ENCODE measurements at regions not wholly inside any gene's neighbourhood (a gene's known extent, or its start where the extent isn't known, plus 50 kb on each side); places are given as distances from the start of the nearest gene placed in this dataset.
"Not testable (repeated sequence)": the region's sequence is repeated elsewhere in the genome, so short reads cannot be mapped to it uniquely, and the experiment has no call there.

DNA sequence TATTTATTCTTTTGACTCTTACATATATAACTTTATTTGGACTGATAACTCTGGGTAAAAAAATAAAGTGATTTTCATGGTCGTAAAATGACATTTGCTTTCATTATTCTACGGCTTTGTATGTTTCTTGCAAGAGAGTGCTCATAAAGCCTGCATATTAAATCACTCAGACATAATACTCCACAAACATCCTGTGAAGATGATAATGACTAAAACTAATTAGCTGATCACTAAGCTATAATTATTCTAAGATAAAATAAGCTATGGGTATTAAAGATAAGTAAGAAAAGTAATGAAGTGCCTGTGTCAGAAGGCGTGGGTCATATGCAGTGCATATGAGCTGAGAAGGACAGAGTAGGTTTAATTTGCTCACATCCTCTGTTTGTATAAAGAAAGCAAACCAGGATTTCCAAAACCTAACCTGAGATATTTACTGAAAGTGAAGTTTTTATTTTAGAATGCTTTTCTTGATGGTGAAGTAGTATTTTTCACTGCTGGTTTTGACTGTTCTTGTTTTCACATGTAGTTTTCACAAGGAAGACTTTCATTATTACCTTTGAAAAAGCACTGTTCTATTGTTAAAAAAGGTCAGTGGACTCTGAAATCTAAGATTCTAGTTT is 278.8 kb downstream of the AMY1C start:
- no peak for DNase-seq

DNA sequence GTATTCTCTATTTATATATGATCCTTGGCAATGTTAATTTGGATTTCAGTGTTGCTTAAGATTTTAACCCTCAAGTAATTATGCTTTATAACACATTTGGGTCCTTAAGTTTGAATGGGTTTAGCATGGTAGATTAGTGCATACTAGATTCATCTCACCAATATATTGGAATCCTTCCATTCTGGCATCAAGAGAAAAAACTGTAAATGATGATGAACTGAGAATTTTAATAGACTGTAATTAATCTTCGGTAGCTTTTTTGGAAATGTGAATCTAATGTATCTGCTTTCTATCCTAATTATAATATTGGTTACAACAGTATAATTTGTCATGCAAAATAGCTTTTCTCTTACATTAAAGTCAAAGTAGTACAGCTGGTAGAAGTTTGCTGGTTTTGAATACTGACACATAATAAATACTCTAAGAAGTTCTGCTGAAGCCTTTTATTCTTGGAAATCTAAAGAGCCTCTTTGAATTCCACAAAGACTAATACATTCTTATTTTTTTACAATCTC is 279.8 kb downstream of the AMY1C start:
- no peak for DNase-seq

DNA sequence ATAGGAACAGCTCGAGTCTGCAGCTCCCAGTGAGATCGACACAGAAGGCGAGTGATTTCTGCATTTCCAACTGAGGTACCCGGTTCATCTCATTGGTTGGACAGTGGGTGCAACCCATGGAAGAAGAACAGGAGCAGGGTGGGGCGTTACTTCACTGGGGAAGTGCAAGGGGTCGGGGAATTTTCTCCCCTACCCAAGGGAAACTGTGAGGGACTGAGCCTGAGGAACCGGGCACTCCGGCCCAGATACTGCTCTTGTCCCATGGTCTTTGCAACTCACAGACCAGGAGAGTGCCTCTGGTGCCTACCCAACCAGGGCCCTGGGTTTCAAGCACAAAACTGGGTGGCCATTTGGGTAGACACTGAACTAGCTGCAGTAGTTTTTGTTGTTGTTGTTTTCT is 307.1 kb downstream of the AMY1C start:
- DNase-seq, result no peak

DNA sequence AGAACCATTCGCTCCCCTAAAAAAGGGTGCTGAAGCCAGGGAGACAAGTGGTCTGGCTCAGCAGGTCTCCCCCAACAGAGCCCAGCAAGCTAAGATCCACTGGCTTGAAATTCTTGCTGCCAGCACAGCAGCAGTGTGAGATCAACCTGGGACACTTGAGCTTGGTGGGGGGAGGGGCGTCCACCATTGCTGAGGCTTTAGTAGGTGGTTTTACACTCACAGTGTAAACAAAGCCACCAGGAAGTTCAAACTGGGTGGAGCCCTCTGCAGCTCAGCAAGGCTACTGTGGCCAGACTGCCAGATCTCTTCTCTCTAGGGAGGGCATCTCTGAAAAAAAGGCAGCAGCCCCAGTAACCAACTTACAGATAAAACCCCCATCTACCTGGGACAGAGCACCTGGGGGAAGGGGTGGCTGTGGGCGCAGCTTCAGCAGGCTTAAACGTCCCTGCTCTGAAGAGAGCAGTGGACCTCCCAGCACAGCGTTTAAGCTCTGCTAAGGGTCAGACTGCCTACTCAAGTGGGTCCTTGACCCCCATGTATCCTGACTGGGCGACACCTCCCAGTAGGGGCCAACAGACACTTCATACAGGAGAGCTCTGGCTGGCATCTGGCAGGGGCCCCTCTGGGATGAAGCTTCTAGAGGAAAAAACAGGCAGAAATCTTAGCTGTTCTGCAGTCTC is 307.7 kb downstream of the AMY1C start:
- not testable (repeated sequence) for DNase-seq

DNA sequence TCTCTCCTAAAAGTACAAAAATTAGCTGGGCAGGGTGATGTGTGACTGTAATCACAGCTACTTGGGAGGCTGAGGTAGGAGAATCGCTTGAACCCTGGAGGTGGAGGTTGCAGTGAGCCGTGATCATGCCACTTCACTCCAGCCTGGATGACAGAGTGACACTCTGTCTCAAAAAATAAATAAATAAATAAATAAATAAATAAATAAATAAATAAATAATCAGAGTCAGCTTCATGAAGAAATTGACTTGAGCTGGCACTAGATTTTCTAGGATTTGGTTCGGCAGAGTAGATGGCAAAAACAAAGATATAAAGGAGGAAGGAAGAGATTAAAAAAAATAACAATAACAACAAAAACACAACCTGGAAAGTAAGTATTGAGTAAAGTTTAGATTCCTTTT is 311.9 kb downstream of the AMY1C start:
- DNase-seq, result not testable (repeated sequence)

DNA sequence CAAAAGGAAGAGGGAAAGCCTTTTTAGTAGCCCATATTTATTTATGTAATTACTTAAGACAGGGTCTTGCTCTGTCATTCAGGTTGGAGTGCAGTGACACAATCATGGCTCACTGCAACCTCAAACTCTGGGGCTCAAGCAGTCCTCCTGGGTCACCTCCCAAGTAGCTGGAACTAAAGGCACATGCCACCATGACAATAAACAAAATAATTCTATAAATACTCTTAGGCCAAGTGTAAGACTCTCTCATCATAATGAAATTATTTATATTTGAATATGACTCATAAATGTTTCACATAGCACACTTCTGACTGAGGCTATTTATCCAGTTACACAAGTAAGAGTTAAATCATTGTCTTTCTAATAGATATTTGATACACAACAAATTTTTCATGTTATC is 314.7 kb downstream of the AMY1C start:
- DNase-seq, result no peak

DNA sequence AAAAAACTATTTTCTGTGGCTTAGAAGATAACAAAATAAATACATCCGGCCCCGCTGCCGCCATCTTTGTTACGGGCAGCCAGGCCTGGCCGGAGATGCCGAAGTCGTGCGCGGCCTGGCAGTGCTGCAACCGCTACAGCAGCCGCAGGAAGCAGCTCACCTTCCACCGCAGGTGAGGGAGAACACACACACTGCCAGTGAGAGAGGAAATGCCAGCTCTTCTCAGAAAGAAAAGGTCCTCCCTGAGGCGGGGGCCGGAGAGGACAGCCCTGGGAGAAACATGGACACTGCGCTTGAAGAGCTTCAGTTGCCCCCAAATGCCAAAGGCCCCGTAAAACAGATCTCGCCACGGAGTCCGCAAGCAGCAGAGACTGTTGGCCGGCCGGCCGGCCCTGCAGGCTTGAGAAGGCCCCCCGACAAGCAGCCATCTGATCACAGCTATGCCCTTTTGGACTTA is 323.2 kb downstream of the AMY1C start:
- DNase-seq, result no peak

DNA sequence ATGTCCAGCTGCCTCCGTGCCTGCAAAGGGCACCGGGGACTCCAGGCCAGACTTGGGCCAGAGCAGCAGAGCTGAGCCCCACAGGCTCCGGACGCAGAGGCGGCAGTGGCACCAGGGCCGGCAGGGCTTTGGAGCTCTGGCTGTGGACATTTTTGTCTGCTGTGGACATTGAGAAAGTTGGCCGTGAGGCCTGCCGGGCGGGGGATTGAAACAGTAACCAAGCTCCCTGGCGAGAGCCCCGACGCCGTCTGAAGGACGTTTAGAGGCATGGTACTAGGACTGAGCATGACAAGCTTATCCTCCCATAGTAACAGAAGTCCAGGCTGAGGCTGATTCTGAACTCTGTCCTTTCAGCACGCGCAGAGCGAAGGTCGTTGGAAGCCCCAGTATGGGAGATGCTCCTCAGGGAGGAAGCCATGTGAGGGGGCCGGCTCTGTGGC is 323.8 kb downstream of the AMY1C start:
- DNase-seq, result no peak

DNA sequence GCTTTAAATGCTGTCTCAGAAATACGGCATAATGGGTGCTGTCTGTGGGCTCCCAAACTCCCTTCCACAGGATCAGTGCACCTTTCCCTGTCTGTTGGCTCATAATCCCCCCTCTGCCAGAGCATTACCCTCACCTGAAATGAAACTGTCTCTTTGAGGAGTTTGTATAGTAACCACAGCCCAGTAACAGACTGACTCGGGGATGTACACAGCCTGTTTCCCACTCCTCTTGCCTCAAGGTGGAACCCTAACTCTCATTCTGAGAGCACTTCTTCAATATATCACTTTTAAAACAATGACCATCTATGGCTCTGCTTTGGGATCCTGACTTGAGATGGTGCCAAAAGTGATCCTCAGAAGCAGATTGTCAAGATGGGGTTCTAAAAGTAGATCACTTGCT is 332.5 kb downstream of the AMY1C start:
- no peak for DNase-seq

DNA sequence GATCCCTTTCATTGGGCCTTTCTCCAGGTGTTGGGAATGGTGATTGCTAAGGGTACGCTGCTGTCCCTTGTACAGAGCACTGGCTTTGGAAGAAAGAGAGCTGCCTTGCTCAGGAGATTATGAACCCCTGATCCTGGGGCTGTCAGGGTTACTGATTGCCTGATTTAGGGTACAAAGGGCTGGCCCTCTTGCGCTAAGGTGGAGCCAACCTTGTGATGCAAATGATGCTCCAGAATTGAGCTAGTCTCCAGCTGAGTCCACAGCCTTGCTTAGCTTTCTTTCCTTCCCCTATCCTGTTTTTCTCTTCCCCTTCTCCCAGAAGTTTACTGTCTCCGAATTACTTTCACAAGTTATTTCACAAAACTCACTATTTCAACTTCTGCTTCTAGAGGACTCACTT is 334.7 kb downstream of the AMY1C start:
- DNase-seq, result no peak

DNA sequence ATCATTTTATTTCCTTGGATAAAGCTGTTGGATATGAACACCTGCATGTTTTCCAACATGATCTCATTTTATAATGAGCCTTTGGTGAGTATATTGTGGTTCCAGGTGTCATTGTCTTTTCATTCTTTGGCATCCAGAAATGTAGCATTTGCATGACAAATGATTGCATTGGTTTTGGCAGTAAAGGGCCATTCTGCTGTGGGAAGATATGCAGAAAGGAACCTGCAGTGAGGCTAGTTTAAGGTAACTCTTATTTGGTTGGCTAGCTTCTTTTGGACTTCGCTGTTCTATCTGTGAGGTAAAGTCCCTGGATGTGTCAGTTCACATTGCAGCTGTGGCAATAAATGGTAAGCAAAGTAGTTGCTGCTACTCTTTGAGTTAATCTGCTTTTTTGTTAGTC is 343.0 kb downstream of the AMY1C start:
- DNase-seq, result no peak

DNA sequence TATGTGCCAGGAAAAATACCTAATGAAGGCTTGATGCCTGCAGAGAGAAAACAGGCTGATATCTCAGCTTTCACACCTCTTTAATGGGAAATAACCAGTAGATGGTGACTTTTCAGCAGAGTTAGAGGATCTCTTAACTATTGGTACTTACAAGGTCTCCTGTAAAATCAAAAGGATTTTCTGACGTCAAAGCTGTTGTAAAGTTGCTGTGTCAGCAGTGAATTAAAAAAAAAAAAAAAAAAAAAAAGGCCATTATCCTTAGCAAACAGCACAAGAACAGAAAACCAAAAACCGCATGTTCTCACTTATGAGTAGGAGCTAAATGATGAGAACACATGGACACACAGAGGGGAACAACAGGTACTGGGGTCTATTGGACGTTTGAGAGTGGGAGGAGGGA is 349.1 kb downstream of the AMY1C start:
- DNase-seq, result no peak

DNA sequence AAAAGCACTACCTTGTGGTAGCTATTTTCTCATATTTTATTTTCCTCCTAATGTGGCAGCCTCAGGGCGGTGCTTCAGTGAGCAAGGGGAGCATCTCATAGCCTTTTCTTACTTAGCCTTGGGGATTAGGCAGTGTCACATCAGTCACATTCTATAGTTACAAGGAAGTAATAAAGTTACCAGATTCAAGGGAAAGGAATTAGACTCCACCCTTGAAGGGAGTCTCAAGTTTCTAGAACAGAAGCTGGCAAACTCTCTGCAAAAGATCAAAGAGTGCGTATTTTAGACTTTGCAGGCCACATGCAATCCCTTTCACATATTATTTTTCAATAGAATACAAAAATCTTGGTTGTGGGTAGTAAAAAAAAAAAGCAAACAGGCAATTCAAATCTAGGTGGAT is 350.4 kb downstream of the AMY1C start:
- DNase-seq, result no peak

DNA sequence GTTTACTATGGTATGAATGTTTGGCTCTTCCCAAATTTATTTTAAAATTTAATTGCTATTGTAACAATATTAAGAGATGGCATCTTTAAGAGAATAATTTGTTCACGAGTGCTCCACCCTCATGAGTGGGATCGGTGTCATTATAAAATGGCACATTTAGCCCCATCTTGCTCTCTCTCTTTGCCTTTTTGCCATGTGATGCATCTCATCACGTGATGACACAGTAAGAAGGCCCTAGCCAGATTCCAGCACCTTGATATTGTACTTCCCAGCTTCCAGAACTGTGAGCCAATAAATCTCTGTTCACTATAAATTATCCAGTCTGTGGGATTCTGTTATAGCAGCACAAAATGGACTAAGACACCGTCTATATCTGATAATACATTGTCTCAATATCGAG is 355.8 kb downstream of the AMY1C start:
- DNase-seq, result no peak

DNA sequence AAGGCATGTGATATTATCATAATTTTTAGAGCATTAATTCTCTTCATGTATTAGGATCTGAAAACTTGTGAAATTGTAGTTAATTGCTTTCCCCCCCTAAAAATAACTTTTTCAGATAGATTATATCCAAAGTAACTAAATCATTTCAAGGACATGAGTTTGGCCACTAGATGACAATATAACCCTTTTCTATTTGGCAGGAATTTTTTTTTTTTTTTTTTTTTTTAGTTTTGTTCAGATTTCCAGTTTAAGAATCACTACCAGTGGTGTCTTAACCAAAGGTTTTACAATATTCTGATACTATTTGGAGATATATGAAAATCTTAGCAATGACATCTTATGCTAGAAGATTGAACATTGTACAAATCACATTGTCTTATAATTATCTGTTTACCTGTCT is 370.8 kb downstream of the AMY1C start:
- DNase-seq, result no peak

DNA sequence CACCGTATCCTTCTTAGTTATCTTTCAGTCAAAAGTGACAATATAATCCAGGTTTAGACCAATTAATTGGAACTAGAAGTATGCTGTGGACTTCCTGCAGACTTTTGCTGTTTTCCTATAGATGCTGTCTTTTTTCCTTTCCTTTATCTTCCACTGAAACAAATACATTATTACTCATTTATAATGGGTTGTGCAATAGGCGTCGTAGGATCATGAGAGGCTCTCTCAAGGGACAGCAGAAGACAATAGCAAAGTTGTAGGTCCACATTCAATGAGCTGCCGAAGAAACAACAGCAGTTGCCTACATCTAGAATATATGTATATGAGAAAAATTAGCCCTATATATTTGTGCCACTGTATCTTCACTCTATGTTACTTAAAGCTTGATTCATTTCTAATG is 371.6 kb downstream of the AMY1C start:
- DNase-seq, result no peak

DNA sequence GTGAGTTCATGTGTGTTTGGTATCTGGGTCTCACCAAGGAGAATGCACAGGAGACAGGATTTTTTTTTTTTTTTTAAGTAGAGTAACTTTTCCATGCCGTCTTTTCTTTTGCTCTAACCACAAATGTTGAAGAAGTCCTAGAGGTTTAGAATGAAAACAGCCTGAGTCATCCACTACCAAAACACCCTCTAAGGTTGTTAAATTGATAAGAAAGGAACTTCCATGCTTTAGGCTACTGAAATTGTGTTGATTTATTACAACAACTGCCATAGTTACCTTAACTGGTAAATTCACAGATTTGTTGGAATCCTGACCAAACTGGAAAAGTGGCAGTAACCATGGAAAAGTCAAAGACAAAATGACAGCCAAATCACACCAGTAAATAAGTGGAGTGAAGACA is 375.6 kb downstream of the AMY1C start:
- no peak for DNase-seq

DNA sequence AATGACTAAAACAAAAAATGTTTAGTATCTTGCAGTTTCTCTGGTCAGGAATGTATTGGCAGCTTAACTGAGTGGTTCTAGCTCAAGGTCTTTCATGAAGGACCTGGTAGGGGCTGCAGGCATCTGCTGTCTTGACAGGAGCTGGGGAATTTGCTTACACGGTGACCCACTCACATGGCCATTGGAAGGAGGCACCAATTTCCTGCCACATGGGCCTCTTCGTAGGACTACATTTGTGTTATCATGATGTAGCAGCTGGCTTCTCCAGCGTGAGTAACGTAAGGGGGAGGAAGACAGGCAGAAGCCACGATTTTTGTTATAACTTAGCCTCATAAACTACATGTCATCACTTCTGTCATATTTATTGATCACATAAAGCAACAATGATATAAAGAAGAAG is 376.3 kb downstream of the AMY1C start:
- DNase-seq, result no peak

DNA sequence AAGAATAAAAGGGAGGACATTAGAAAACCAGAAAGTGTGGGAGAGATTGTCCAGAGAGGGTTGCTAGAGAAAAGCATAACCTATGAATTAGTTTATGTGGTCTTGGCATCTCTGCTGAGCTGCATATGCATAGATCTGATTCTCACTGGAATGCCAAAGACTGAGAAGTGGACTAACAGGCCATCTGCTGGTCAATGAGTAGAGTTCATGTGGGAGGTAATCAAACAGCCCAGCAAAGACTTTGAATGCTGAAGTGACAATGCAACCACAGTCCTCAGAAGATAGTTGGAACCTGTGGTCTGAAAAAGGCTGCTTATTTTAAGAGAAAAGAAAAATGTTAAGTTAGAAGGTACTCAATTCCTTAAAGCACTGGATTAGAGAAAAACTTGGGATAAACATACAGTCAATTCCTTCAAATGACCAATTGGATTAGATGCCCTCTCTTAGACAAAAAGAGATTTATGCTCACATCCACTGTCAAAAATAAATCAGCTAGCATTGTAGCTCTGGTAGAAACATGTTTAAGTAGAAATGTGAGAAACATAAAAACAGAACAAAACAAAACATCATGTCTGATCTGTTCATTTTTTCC is 382.8 kb downstream of the AMY1C start:
- no peak for DNase-seq

DNA sequence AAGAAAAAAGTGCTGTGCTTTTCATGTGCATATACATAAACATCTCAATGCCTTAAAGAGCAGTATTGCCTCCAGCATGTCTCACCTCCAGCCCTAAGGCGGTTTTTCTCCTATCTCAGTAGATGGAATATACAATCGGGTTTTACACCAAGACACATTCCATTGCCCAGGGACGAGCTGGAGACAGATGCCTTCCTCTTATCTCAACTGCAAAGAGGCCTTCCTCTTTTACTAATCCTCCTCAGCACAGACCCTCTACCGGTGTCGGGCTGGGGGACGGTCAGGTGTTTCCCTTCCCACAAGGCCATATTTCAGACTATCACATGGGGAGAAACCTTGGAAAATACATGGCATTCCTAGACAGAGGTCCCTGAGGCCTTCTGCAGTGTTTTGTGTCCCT is 385.3 kb downstream of the AMY1C start:
- DNase-seq, result not testable (repeated sequence)

DNA sequence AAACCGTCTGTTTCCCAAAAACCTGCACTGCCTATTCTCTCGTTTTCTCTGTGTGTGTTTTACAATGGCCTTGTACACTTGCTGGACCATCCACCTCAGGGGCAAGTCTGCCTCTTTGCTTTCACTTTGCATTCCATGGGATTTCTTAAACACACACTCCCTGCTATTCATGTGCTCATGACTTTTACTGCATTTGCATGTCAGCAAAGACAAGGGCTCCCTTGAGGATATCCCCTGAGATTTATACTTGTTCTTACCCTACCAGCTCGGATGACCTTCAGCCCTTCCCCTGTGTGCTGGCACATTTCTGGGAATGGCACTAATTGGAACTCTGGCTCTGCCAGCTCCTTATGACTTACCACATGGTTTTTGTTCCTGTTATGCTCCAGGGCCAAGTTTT is 386.9 kb downstream of the AMY1C start:
- no peak for DNase-seq

DNA sequence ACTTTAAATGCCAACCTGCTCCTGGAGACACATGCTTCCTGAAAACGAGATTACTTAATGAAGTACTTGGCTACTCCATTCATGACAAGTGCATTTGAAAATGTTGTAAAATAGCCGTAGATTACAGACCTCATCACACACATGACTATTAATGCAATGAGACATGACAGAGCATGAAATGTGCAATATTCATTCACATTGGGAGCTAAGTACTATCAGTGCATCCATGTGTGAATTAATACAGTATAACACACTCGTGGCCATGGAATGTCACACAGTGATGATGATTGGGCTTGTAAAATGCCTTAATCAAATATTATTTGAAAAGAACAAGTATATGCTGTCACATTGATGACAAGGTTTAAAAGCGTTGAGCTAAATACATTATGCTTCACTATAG is 407.0 kb downstream of the AMY1C start:
- DNase-seq, result no peak

DNA sequence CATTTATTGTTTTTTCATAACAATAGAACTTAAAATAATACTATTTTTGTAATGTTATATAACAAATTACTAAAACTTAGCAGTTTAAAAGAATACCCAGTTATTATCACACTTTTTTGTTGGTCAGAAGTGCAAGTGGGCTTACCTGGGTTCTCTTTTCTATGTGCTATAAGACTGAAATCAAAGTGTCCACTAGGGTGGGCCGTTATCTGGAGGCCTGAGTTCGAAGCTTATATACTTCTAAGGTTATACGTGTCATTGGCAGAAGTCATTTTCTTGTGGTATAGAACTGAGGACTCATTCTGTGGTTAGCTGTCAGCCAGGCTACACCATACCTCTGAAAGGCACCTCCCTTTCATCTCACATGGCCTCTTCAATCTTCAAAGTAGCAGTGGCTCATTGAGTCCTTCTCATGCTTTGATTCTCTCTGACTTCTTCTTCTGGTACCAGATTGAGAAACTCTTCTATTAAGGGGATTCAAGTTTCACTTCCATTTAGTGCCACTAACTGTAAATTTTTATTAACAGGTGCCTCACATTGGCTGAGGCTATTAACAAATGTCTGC is 414.3 kb downstream of the AMY1C start:
- no peak for DNase-seq

DNA sequence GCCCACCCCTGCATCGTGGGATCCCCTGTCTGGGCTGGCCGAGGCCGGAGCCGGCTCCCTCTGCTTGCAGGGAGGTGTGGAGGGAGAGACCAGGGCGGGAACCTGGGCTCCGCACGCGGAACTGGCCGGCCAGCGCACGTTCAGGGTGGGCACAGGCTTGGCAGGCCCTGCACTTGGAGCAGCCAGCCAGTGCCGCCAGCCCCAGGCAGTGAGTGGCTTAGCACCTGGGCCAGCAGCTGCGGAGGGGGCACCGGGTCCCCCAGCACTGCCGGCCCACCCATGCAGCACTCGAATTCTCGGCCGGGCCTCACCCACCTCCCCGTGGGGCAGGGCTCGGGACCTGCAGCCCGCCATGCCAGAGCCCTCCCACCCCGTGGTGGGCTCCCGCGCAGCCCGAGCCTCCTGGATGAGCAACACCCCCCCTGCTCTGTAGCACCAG is 422.6 kb downstream of the AMY1C start:
- no peak for DNase-seq

All from GDM1 (cell line).